ENCODE measurements at regions not wholly inside any gene's neighbourhood (a gene's known extent, or its start where the extent isn't known, plus 50 kb on each side); places are given as distances from the start of the nearest gene placed in this dataset.

DNA sequence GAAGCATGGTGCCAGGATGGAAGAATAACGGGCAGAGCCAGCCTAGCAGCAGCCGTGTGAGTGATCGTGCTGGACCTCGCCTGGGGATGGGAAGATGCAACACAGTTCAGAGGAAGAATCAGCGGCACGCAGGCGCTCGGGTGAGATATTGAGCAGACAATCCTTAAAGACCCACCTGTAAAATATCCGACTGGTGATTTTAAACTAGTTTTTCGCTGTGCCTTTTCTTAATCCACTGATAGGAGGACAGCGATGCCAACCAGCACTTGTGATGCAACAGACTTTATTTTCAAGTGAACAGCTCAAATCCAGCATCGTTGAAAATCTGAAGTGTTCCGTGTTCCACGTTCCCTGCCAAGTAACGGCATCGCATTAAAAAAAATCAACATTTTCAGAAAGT is 214.7 kb downstream of the TEX36 start:
- TF ChIP-seq EZH2 (IDR thresholded peaks at IDR 0.05; ENCODE audit: borderline replicate concordance, low read depth, low read length, poor library complexity, severe bottlenecking) (no peak), CTCF (conservative IDR thresholded peaks at IDR 0.05; ENCODE audit: low read depth, low read length) (no peak)
- no peak overlapping the region for H3K4me3 ChIP-seq (ENCODE audit: low read depth, low read length, poor library complexity, severe bottlenecking)
- peaks cover 75% of the 10 kb centered on the region for H3K27me3 ChIP-seq (replicated peaks; ENCODE audit: insufficient read depth, low read depth, low read length, poor library complexity)
- H3K9me3 ChIP-seq (ENCODE audit: low read depth, low read length, poor library complexity, severe bottlenecking), result no peaks in the 10 kb centered on the region
- no TSS peak for BruUV-seq (replicated peaks)
- CTCF ChIA-PET, result no interaction called here
- H3K27ac ChIP-seq (ENCODE audit: low read depth, low read length, poor library complexity, severe bottlenecking), result no peak overlapping the region
- POLR2A ChIA-PET (ENCODE audit: low non-redundant PET), result no interaction called here
- H3K36me3 ChIP-seq (ENCODE audit: insufficient read depth, low read length, poor library complexity, severe bottlenecking), result no peaks in the 10 kb centered on the region
- no peak for DNase-seq (ENCODE audit: low spot score)
- intact Hi-C loops (cut with micrococcal nuclease; ENCODE audit: unreplicated experiment), result no loop called here
- H3K4me1 ChIP-seq (ENCODE audit: insufficient read depth, low read length, poor library complexity, severe bottlenecking), result peaks cover under 1% of the 10 kb centered on the region

- Histone ChIP-seq H3K9me3 (ENCODE audit: low read depth, low read length, poor library complexity, severe bottlenecking) (no peaks in the 10 kb centered on the region), H3K27me3 (replicated peaks; ENCODE audit: insufficient read depth, low read depth, low read length, poor library complexity) (peaks cover 61% of the 10 kb centered on the region), H3K36me3 (ENCODE audit: insufficient read depth, low read length, poor library complexity, severe bottlenecking) (no peaks in the 10 kb centered on the region), H3K4me1 (ENCODE audit: insufficient read depth, low read length, poor library complexity, severe bottlenecking) (peaks cover 13% of the 10 kb centered on the region), H3K27ac (ENCODE audit: low read depth, low read length, poor library complexity, severe bottlenecking) (no peak overlapping the region), H3K4me3 (ENCODE audit: low read depth, low read length, poor library complexity, severe bottlenecking) (no peak overlapping the region)
- CTCF ChIA-PET, result no interaction called here
- no peak for DNase-seq (ENCODE audit: low spot score)
- intact Hi-C loops (cut with micrococcal nuclease; ENCODE audit: unreplicated experiment), result no loop called here
- POLR2A ChIA-PET (ENCODE audit: low non-redundant PET), result no interaction called here
- no TSS peak for BruUV-seq (replicated peaks)
- TF ChIP-seq EZH2 (IDR thresholded peaks at IDR 0.05; ENCODE audit: borderline replicate concordance, low read depth, low read length, poor library complexity, severe bottlenecking) (no peak), CTCF (conservative IDR thresholded peaks at IDR 0.05; ENCODE audit: low read depth, low read length) (no peak)
Observed at GRCh38 chr10:125466685-125467084, 216.3 kb downstream of the TEX36 start.

GRCh38 chr10:125462845-125463244 is 220.1 kb downstream of the TEX36 start:
- TF ChIP-seq EZH2 (IDR thresholded peaks at IDR 0.05; ENCODE audit: borderline replicate concordance, low read depth, low read length, poor library complexity, severe bottlenecking) (no peak), CTCF (conservative IDR thresholded peaks at IDR 0.05; ENCODE audit: low read depth, low read length) (no peak)
- peak; percentile 52 for DNase-seq (ENCODE audit: low spot score)
- H3K36me3 ChIP-seq (ENCODE audit: insufficient read depth, low read length, poor library complexity, severe bottlenecking), result no peaks in the 10 kb centered on the region
- ChIA-PET CTCF (no interaction called here), POLR2A (ENCODE audit: low non-redundant PET) (no interaction called here)
- no peak overlapping the region for H3K4me3 ChIP-seq (ENCODE audit: low read depth, low read length, poor library complexity, severe bottlenecking)
- no peaks in the 10 kb centered on the region for H3K9me3 ChIP-seq (ENCODE audit: low read depth, low read length, poor library complexity, severe bottlenecking)
- no peak overlapping the region for H3K27ac ChIP-seq (ENCODE audit: low read depth, low read length, poor library complexity, severe bottlenecking)
- H3K27me3 ChIP-seq (replicated peaks; ENCODE audit: insufficient read depth, low read depth, low read length, poor library complexity), result peaks cover 31% of the 10 kb centered on the region
- no TSS peak for BruUV-seq (replicated peaks)
- H3K4me1 ChIP-seq (ENCODE audit: insufficient read depth, low read length, poor library complexity, severe bottlenecking), result peaks cover 13% of the 10 kb centered on the region
- intact Hi-C loops (cut with micrococcal nuclease; ENCODE audit: unreplicated experiment), result no loop called here
